ENCODE measurements at regions not wholly inside any gene's neighbourhood (a gene's known extent, or its start where the extent isn't known, plus 50 kb on each side); places are given as distances from the start of the nearest gene placed in this dataset.

DNA sequence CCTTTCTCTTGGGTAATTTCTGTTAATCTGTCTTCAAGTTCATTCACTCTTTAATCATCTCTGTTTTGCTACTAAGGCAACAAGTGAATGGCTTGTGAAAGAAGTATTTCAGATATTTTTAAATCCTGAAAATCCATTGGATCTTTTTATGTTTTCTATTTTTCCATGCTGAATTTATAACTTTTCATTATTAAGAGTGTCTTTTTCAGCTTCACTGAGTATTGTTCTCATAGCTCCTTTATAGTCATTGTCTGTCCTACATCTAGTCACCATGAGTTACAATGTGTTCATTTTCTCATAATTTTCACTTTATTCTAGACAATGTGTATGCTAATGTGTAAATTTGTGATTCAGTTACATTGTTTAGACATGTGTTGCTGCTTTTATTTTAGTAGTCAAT, 556.4 kb downstream of the TUSC1 start:
- TF ChIP-seq, protein P1, sequence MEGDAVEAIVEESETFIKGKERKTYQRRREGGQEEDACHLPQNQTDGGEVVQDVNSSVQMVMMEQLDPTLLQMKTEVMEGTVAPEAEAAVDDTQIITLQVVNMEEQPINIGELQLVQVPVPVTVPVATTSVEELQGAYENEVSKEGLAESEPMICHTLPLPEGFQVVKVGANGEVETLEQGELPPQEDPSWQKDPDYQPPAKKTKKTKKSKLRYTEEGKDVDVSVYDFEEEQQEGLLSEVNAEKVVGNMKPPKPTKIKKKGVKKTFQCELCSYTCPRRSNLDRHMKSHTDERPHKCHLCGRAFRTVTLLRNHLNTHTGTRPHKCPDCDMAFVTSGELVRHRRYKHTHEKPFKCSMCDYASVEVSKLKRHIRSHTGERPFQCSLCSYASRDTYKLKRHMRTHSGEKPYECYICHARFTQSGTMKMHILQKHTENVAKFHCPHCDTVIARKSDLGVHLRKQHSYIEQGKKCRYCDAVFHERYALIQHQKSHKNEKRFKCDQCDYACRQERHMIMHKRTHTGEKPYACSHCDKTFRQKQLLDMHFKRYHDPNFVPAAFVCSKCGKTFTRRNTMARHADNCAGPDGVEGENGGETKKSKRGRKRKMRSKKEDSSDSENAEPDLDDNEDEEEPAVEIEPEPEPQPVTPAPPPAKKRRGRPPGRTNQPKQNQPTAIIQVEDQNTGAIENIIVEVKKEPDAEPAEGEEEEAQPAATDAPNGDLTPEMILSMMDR (conservative IDR thresholded peaks at IDR 0.05; ENCODE audit: low read depth, low read length), result no peak
- no peak for TF ChIP-seq EZH2 (IDR thresholded peaks at IDR 0.05; ENCODE audit: borderline replicate concordance, low read depth, low read length, poor library complexity, severe bottlenecking)

Measured in A673 (cell line).